ENCODE measurements at regions not wholly inside any gene's neighbourhood (a gene's known extent, or its start where the extent isn't known, plus 50 kb on each side); places are given as distances from the start of the nearest gene placed in this dataset.

DNA sequence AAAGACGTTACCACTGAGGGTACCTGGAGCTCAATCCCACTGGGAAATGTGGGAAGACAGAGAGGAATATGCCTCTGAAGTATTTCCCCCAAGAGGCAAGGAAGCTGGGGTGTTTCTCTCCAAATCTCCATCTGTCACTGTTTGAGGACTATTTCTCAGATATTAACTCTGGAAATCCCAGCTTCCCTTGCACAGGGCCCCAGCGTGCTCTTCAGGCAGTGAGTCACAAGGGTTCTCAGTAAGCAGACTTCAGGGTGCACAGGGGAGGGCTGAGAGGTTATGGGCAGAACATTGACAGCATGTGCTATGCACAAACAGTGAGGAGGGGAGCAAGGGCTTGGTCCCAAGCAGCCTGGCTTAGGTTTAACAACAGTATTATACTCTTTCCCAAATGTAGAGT lies 60.9 kb upstream of the EED start:
- Histone ChIP-seq H2AK5ac (ENCODE audit: low read depth, low read length) (no peak overlapping the region), H3K4ac (replicated peaks; ENCODE audit: insufficient read length, low read depth, low read length) (no peak overlapping the region), H4K20me1 (replicated peaks in 1 of 2; ENCODE audit: control insufficient read depth in 1 of 2, insufficient read depth in 2 of 2, low read length in 2 of 2) (no peaks in the 10 kb centered on the region), H3K4me2 (ENCODE audit: insufficient read depth in 1 of 2, low read depth in 2 of 2, low read length in 2 of 2) (no peak overlapping the region), H2BK120ac (replicated peaks; ENCODE audit: low read depth, low read length) (no peak overlapping the region), H2AFZ (ENCODE audit: low read length) (no peak overlapping the region), H3K4me1 (replicated peaks in 1 of 4; ENCODE audit: control insufficient read depth in 3 of 4, insufficient read depth in 4 of 4, low read length in 3 of 4) (no peaks in the 10 kb centered on the region), H3K9ac (replicated peaks in 1 of 4; ENCODE audit: extremely low read depth in 1 of 4, low read depth in 3 of 4, low read length in 3 of 4) (no peak overlapping the region), H4K5ac (ENCODE audit: insufficient read length, low read depth, low read length) (no peak overlapping the region), H2BK20ac (ENCODE audit: low read length) (no peak overlapping the region), H4K8ac (ENCODE audit: extremely low read depth, insufficient read depth, low read length) (no peak overlapping the region), H3K14ac (ENCODE audit: insufficient read length) (no peak overlapping the region), H3K18ac (ENCODE audit: extremely low read depth, low read length) (no peak overlapping the region), H3K27ac (ENCODE audit: low read depth, low read length) (no peak overlapping the region), H3K27me3 (replicated peaks in 1 of 4; ENCODE audit: control insufficient read depth in 3 of 4, extremely low read depth in 1 of 4, insufficient read depth in 3 of 4, low read length in 3 of 4) (no peaks in the 10 kb centered on the region), H2BK5ac (ENCODE audit: low read depth, low read length) (no peak overlapping the region), H2BK12ac (ENCODE audit: low read depth, low read length) (no peak overlapping the region), H2BK15ac (ENCODE audit: low read length) (no peak overlapping the region), H3K9me3 (ENCODE audit: insufficient read depth in 2 of 2, low read depth in 1 of 2, low read length in 1 of 2) (no peaks in the 10 kb centered on the region), H3K23me2 (ENCODE audit: low read depth, low read length) (no peaks in the 10 kb centered on the region), H3K79me2 (ENCODE audit: control insufficient read depth in 1 of 2, insufficient read depth in 2 of 2, low read length in 2 of 2) (no peaks in the 10 kb centered on the region), H4K91ac (replicated peaks; ENCODE audit: insufficient read length, low read length) (no peak overlapping the region), H3K56ac (replicated peaks; ENCODE audit: insufficient read length, low read depth, low read length) (no peak overlapping the region), H3K23ac (ENCODE audit: insufficient read length) (no peak overlapping the region), H3K36me3 (ENCODE audit: control insufficient read depth in 2 of 4, insufficient read depth in 4 of 4, low read length in 3 of 4) (no peaks in the 10 kb centered on the region), H3K79me1 (ENCODE audit: low read depth, low read length) (no peaks in the 10 kb centered on the region), H3K4me3 (ENCODE audit: extremely low read depth in 1 of 4, insufficient read depth in 2 of 4, low read depth in 3 of 4, low read length in 4 of 4) (no peak overlapping the region)
- ChIA-PET CTCF (ENCODE audit: partially characterized antibody) (interaction anchor here (0.7 to 1.8 kb wide), 2 partner anchors 10 to 35 kb away, joined by 3 to 10 read pairs; no protein-coding TSS in a partner anchor), POLR2A (ENCODE audit: partially characterized antibody) (no interaction called here)
- WGBS, 2 experiments (ENCODE audit: extremely low coverage in 1 of 2, insufficient coverage in 1 of 2, insufficient read length in 1 of 2, insufficient replicate concordance in 2 of 2, low coverage in 1 of 2, low lambda C conversion rate in 2 of 2, missing lambda C conversion rate in 1 of 2) = 90% methylated on average over 2 of the region's 2 CpGs; no CpG with 5 or more reads in 1 of the 2 experiments
- FAIRE-seq (no peak), DNase-seq (ENCODE audit: low read depth in 1 of 2, low spot score in 2 of 2) (no peak)
- TF ChIP-seq RAD21 (IDR thresholded peaks at IDR 0.05 in 1 of 2, conservative IDR thresholded peaks at IDR 0.05 in 1 of 2; ENCODE audit: low read depth in 2 of 2, low read length in 2 of 2) (no peak), NANOG (IDR thresholded peaks at IDR 0.05; ENCODE audit: insufficient read depth, low read depth, low read length, poor library complexity, severe bottlenecking) (no peak), SP1 (IDR thresholded peaks at IDR 0.05; ENCODE audit: low read depth, low read length) (no peak), FOSL1 (IDR thresholded peaks at IDR 0.05; ENCODE audit: insufficient read depth, low read depth, low read length) (no peak), EGR1 (IDR thresholded peaks at IDR 0.05; ENCODE audit: borderline replicate concordance, low read depth, low read length) (no peak), YY1 (IDR thresholded peaks at IDR 0.05; ENCODE audit: low read depth, low read length) (no peak), RFX5 (IDR thresholded peaks at IDR 0.05; ENCODE audit: borderline replicate concordance, low read depth, low read length) (no peak), POLR2A (IDR thresholded peaks at IDR 0.05; ENCODE audit: control extremely low read depth in 1 of 2, low read depth in 2 of 2, low read length in 2 of 2) (no peak)
